Endothelial cell (in vitro differentiated cells): ENCODE measurements at regions not wholly inside any gene's neighbourhood (a gene's known extent, or its start where the extent isn't known, plus 50 kb on each side); places are given as distances from the start of the nearest gene placed in this dataset.

Experiments
- DNase-seq: peaks from one replicate; pipeline ENCODE4 v3.0.0; 2021; ENCODE audit warnings: low spot score
- H3K27ac Mint-ChIP-seq: one replicate; pipeline ENCODE4 v1.8.0; 2021; ENCODE audit warnings: mixed read lengths, inconsistent platforms; ENCODE audit not compliant: unreplicated experiment
- H3K27me3 Mint-ChIP-seq: one replicate; pipeline ENCODE4 v1.8.0; 2021; ENCODE audit warnings: mild to moderate bottlenecking, moderate library complexity, mixed read lengths, inconsistent platforms; ENCODE audit not compliant: unreplicated experiment
- H3K36me3 Mint-ChIP-seq: one replicate; pipeline ENCODE4 v1.8.0; 2021; ENCODE audit warnings: mild to moderate bottlenecking, low read depth, mixed read lengths, inconsistent platforms; ENCODE audit not compliant: unreplicated experiment
- H3K4me1 Mint-ChIP-seq: one replicate; pipeline ENCODE4 v1.8.0; 2021; ENCODE audit warnings: mild to moderate bottlenecking, mixed read lengths, inconsistent platforms; ENCODE audit not compliant: unreplicated experiment
- H3K4me3 Mint-ChIP-seq: one replicate; pipeline ENCODE4 v1.8.0; 2021; ENCODE audit warnings: mild to moderate bottlenecking, mixed read lengths, inconsistent platforms; ENCODE audit not compliant: unreplicated experiment
- H3K9me3 Mint-ChIP-seq: one replicate; pipeline ENCODE4 v1.8.0; 2021; ENCODE audit warnings: mixed read lengths, inconsistent platforms; ENCODE audit not compliant: unreplicated experiment
- TF ChIP-seq, protein P1 (sequence below): fragments of 200-600 bp; sonication (generic); IDR thresholded peaks from one replicate; pipeline ENCODE4 v1.5.0; 2021; ENCODE audit warnings: antibody characterized with exemption; ENCODE audit not compliant: unreplicated experiment

- no peaks in the 10 kb centered on the region for H3K9me3 Mint-ChIP-seq
- TF ChIP-seq, protein P1, sequence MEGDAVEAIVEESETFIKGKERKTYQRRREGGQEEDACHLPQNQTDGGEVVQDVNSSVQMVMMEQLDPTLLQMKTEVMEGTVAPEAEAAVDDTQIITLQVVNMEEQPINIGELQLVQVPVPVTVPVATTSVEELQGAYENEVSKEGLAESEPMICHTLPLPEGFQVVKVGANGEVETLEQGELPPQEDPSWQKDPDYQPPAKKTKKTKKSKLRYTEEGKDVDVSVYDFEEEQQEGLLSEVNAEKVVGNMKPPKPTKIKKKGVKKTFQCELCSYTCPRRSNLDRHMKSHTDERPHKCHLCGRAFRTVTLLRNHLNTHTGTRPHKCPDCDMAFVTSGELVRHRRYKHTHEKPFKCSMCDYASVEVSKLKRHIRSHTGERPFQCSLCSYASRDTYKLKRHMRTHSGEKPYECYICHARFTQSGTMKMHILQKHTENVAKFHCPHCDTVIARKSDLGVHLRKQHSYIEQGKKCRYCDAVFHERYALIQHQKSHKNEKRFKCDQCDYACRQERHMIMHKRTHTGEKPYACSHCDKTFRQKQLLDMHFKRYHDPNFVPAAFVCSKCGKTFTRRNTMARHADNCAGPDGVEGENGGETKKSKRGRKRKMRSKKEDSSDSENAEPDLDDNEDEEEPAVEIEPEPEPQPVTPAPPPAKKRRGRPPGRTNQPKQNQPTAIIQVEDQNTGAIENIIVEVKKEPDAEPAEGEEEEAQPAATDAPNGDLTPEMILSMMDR = no peak
- H3K27ac Mint-ChIP-seq = no peak overlapping the region
- H3K4me1 Mint-ChIP-seq = peaks cover 10% of the 10 kb centered on the region
- no peak overlapping the region for H3K4me3 Mint-ChIP-seq
- no peak for DNase-seq
- H3K36me3 Mint-ChIP-seq = no peaks in the 10 kb centered on the region
- peaks cover 3% of the 10 kb centered on the region for H3K27me3 Mint-ChIP-seq
Measured at GRCh38 chr4:153068751-153069150, 132.6 kb downstream of the FHDC1 start.

- H3K27me3 Mint-ChIP-seq = no peaks in the 10 kb centered on the region
- H3K4me3 Mint-ChIP-seq = no peak overlapping the region
- H3K27ac Mint-ChIP-seq = no peak overlapping the region
Measured at GRCh38 chr4:153071958-153072598, 132.2 kb upstream of the TRIM2 start.

DNA sequence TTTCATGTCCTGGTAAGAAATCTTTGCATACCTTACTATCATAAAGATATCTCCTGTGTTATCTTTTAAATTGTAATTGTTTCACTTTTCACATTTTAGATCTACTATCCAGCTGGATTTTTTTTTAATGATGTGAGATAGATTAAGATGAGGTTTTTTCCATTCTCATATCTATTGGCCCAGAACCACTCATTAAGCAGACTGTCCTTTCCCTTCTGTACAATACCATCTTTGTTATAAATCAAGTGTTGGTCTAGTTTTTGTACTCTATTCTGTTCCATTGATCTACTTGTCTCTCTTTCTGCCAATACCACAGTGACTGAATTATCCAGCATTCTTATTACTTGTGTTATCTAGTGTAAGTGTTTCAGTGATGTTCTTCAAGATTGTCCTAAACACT lies 131.6 kb upstream of the TRIM2 start:
- Mint-ChIP-seq H3K4me3 (no peak overlapping the region), H3K9me3 (no peaks in the 10 kb centered on the region), H3K27ac (no peak overlapping the region), H3K36me3 (no peaks in the 10 kb centered on the region), H3K4me1 (no peaks in the 10 kb centered on the region), H3K27me3 (no peaks in the 10 kb centered on the region)
- no peak for DNase-seq
- TF ChIP-seq, protein P1 = no peak

More at GRCh38 chr4:153071958-153072598, 132.2 kb upstream of the TRIM2 start:
- H3K36me3 Mint-ChIP-seq = no peaks in the 10 kb centered on the region
- TF ChIP-seq, protein P1 = no peak
- no peak for DNase-seq
- H3K4me1 Mint-ChIP-seq = peaks cover 2% of the 10 kb centered on the region
- H3K9me3 Mint-ChIP-seq = no peaks in the 10 kb centered on the region

DNA sequence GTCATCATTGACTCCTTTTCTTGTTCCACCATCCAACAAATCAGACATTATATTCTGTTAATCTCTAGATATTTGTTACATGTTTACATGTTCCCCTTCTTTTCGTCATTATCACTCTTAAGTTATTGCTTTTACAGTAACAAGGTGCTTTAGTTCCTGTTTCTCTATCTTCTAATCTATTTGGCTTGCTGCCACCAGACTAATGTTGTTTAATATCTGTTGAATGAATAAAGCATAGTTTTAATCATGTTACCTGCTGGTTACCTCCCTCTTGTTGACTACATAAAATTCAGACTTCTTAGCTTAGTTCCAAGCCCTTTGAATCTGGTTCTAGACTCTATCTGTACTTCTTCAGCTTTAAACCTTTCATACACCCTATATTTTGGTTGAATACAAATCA lies 129.8 kb upstream of the TRIM2 start:
- H3K9me3 Mint-ChIP-seq = no peaks in the 10 kb centered on the region
- no peak overlapping the region for H3K4me3 Mint-ChIP-seq
- no peak for DNase-seq
- no peaks in the 10 kb centered on the region for H3K27me3 Mint-ChIP-seq
- no peak overlapping the region for H3K27ac Mint-ChIP-seq
- TF ChIP-seq, protein P1 = no peak
- no peaks in the 10 kb centered on the region for H3K36me3 Mint-ChIP-seq
- H3K4me1 Mint-ChIP-seq = no peaks in the 10 kb centered on the region

- Mint-ChIP-seq H3K4me3 (no peak overlapping the region), H3K4me1 (no peaks in the 10 kb centered on the region), H3K27me3 (no peaks in the 10 kb centered on the region), H3K9me3 (no peaks in the 10 kb centered on the region), H3K27ac (no peak overlapping the region), H3K36me3 (no peaks in the 10 kb centered on the region)
- DNase-seq = no peak
- TF ChIP-seq, protein P1 = no peak
Measured at GRCh38 chr4:153074936-153075630, 129.2 kb upstream of the TRIM2 start.
